G401.6 (cell line): ENCODE measurements at regions not wholly inside any gene's neighbourhood (a gene's known extent, or its start where the extent isn't known, plus 50 kb on each side); places are given as distances from the start of the nearest gene placed in this dataset.
"Not testable (repeated sequence)": the region's sequence is repeated elsewhere in the genome, so short reads cannot be mapped to it uniquely, and the experiment has no call there.

Experiments
- FAIRE-seq: peaks from 2 replicates; lab custom pipeline; 2012; peaks lifted over from hg19 to GRCh38; lab: Jason Lieb, UNC

GRCh38 chr6:90701926-90702325 lies 115.1 kb upstream of the MAP3K7 start:
- FAIRE-seq: no peak

GRCh38 chr6:90701146-90701781 lies 114.4 kb upstream of the MAP3K7 start:
- no peak for FAIRE-seq

- FAIRE-seq: no peak
These were observed 108.4 kb upstream of the MAP3K7 start for GRCh38 chr6:90695316-90695715.

GRCh38 chr6:90694802-90695201 lies 107.9 kb upstream of the MAP3K7 start:
- FAIRE-seq: no peak

GRCh38 chr6:90691823-90692222 lies 105.0 kb upstream of the MAP3K7 start:
- no peak for FAIRE-seq

- no peak for FAIRE-seq
These were observed 102.3 kb upstream of the MAP3K7 start for GRCh38 chr6:90689172-90689571.

GRCh38 chr6:90687775-90688380 lies 101.0 kb upstream of the MAP3K7 start:
- FAIRE-seq: no peak

- FAIRE-seq: no peak
These were observed 95.0 kb upstream of the MAP3K7 start for GRCh38 chr6:90681863-90682262.

GRCh38 chr6:90678049-90678779 lies 91.3 kb upstream of the MAP3K7 start:
- FAIRE-seq: no peak

- FAIRE-seq: no peak
These were observed 90.6 kb upstream of the MAP3K7 start for GRCh38 chr6:90677440-90677839.

- FAIRE-seq: no peak
These were observed 89.8 kb upstream of the MAP3K7 start for GRCh38 chr6:90676516-90677300.

GRCh38 chr6:90675107-90675506 lies 88.2 kb upstream of the MAP3K7 start:
- FAIRE-seq: not testable (repeated sequence)

- FAIRE-seq: not testable (repeated sequence)
These were observed 87.2 kb upstream of the MAP3K7 start for GRCh38 chr6:90674077-90674476.

GRCh38 chr6:90669846-90670245 lies 83.0 kb upstream of the MAP3K7 start:
- FAIRE-seq: no peak

GRCh38 chr6:90669420-90669819 lies 82.5 kb upstream of the MAP3K7 start:
- no peak for FAIRE-seq

- no peak for FAIRE-seq
These were observed 81.3 kb upstream of the MAP3K7 start for GRCh38 chr6:90668141-90668540.

- no peak for FAIRE-seq
These were observed 77.0 kb upstream of the MAP3K7 start for GRCh38 chr6:90663873-90664272.

GRCh38 chr6:90663106-90663505 lies 76.2 kb upstream of the MAP3K7 start:
- FAIRE-seq: no peak

GRCh38 chr6:90660931-90661330 lies 74.1 kb upstream of the MAP3K7 start:
- FAIRE-seq: no peak

GRCh38 chr6:90658497-90658896 lies 71.6 kb upstream of the MAP3K7 start:
- FAIRE-seq: no peak

- no peak for FAIRE-seq
These were observed 69.5 kb upstream of the MAP3K7 start for GRCh38 chr6:90656325-90656724.

- FAIRE-seq: no peak
These were observed 67.9 kb upstream of the MAP3K7 start for GRCh38 chr6:90654806-90655205.

GRCh38 chr6:90654166-90654565 lies 67.3 kb upstream of the MAP3K7 start:
- FAIRE-seq: no peak
